ENCODE measurements at regions not wholly inside any gene's neighbourhood (a gene's known extent, or its start where the extent isn't known, plus 50 kb on each side); places are given as distances from the start of the nearest gene placed in this dataset.

DNA sequence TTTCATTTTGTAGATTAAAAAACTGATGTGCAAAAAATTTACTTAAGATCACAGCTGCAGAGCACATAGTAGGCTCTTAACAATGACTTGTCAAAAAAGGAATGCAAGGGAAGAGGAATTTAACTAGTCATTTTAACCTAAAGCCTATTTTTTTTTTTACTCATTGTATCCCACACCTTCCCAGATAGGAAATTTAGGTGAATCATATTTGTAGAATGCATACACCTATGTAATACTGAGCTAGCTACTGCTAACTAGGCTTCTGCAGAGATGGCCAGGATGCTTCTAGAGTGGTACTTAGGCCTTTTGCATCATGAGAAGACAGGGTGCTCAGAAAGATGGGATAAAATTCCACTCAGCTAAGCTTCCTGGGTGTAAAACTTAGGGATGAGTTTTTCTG, 387.3 kb downstream of the AASDHPPT start:
- TF ChIP-seq, protein P1, sequence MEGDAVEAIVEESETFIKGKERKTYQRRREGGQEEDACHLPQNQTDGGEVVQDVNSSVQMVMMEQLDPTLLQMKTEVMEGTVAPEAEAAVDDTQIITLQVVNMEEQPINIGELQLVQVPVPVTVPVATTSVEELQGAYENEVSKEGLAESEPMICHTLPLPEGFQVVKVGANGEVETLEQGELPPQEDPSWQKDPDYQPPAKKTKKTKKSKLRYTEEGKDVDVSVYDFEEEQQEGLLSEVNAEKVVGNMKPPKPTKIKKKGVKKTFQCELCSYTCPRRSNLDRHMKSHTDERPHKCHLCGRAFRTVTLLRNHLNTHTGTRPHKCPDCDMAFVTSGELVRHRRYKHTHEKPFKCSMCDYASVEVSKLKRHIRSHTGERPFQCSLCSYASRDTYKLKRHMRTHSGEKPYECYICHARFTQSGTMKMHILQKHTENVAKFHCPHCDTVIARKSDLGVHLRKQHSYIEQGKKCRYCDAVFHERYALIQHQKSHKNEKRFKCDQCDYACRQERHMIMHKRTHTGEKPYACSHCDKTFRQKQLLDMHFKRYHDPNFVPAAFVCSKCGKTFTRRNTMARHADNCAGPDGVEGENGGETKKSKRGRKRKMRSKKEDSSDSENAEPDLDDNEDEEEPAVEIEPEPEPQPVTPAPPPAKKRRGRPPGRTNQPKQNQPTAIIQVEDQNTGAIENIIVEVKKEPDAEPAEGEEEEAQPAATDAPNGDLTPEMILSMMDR (IDR thresholded peaks at IDR 0.05; ENCODE audit: low read depth, low read length, missing input control): no peak
- TF ChIP-seq RXRA (IDR thresholded peaks at IDR 0.05) (no peak), EGR1 (IDR thresholded peaks at IDR 0.05; ENCODE audit: low read depth in 2 of 2) (no peak), HNF4A (conservative IDR thresholded peaks at IDR 0.05) (no peak), YY1 (IDR thresholded peaks at IDR 0.05) (no peak), RAD21 (IDR thresholded peaks at IDR 0.05) (no peak), GABPA (IDR thresholded peaks at IDR 0.05 in 1 of 2, conservative IDR thresholded peaks at IDR 0.05 in 1 of 2) (no peak), FOXA1 (IDR thresholded peaks at IDR 0.05) (no peak), JUND (IDR thresholded peaks at IDR 0.05) (no peak), HNF4G (IDR thresholded peaks at IDR 0.05) (no peak), TAF1 (conservative IDR thresholded peaks at IDR 0.05) (no peak)
- TF ChIP-seq, protein P2, sequence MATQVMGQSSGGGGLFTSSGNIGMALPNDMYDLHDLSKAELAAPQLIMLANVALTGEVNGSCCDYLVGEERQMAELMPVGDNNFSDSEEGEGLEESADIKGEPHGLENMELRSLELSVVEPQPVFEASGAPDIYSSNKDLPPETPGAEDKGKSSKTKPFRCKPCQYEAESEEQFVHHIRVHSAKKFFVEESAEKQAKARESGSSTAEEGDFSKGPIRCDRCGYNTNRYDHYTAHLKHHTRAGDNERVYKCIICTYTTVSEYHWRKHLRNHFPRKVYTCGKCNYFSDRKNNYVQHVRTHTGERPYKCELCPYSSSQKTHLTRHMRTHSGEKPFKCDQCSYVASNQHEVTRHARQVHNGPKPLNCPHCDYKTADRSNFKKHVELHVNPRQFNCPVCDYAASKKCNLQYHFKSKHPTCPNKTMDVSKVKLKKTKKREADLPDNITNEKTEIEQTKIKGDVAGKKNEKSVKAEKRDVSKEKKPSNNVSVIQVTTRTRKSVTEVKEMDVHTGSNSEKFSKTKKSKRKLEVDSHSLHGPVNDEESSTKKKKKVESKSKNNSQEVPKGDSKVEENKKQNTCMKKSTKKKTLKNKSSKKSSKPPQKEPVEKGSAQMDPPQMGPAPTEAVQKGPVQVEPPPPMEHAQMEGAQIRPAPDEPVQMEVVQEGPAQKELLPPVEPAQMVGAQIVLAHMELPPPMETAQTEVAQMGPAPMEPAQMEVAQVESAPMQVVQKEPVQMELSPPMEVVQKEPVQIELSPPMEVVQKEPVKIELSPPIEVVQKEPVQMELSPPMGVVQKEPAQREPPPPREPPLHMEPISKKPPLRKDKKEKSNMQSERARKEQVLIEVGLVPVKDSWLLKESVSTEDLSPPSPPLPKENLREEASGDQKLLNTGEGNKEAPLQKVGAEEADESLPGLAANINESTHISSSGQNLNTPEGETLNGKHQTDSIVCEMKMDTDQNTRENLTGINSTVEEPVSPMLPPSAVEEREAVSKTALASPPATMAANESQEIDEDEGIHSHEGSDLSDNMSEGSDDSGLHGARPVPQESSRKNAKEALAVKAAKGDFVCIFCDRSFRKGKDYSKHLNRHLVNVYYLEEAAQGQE (IDR thresholded peaks at IDR 0.05): no peak
- TF ChIP-seq, protein P3, sequence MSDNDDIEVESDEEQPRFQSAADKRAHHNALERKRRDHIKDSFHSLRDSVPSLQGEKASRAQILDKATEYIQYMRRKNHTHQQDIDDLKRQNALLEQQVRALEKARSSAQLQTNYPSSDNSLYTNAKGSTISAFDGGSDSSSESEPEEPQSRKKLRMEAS (IDR thresholded peaks at IDR 0.05): no peak
- TF ChIP-seq, protein P4, sequence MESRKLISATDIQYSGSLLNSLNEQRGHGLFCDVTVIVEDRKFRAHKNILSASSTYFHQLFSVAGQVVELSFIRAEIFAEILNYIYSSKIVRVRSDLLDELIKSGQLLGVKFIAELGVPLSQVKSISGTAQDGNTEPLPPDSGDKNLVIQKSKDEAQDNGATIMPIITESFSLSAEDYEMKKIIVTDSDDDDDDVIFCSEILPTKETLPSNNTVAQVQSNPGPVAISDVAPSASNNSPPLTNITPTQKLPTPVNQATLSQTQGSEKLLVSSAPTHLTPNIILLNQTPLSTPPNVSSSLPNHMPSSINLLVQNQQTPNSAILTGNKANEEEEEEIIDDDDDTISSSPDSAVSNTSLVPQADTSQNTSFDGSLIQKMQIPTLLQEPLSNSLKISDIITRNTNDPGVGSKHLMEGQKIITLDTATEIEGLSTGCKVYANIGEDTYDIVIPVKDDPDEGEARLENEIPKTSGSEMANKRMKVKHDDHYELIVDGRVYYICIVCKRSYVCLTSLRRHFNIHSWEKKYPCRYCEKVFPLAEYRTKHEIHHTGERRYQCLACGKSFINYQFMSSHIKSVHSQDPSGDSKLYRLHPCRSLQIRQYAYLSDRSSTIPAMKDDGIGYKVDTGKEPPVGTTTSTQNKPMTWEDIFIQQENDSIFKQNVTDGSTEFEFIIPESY (IDR thresholded peaks at IDR 0.05): no peak
